Right lobe of liver (tissue), 6 donors: ENCODE measurements at regions not wholly inside any gene's neighbourhood (a gene's known extent, or its start where the extent isn't known, plus 50 kb on each side); places are given as distances from the start of the nearest gene placed in this dataset.

Experiments used
- ATAC-seq, 4 donors: fragments of 200-7000 bp; cut with Tn5 transposase; one replicate each; pipeline ENCODE4 v1.9.1; 2020; ENCODE audit warnings: mild to moderate bottlenecking in 4 of 4, moderate library complexity in 4 of 4
- DNase-seq, 3 donors: peaks; one replicate each; pipeline ENCODE4 v3.0.0-alpha.2; 2020
- H3K27ac ChIP-seq, 3 donors: fragments of 200-600 bp; one replicate each; pipeline ENCODE4 v1.8.0; 2022
- H3K27me3 ChIP-seq, 2 donors: fragments of 200-600 bp; one replicate each; pipeline ENCODE4 v1.8.0; 2022
- H3K36me3 ChIP-seq, 4 donors: fragments of 200-600 bp; sonication (generic) in 1 of 4; one replicate each; pipeline versions ENCODE4 v1.5.1 to v1.8.0; 2017 to 2022; ENCODE audit warnings: control low read depth in 1 of 4
- H3K4me1 ChIP-seq, 4 donors: fragments of 200-600 bp; sonication (generic) in 1 of 4; one replicate each; pipeline versions ENCODE4 v1.5.1 to v1.8.0; 2017 to 2022; ENCODE audit warnings: control low read depth in 1 of 4
- H3K4me3 ChIP-seq, 3 donors: fragments of 200-600 bp; one replicate each; pipeline ENCODE4 v1.8.0; 2022
- H3K9me3 ChIP-seq, 4 donors: fragments of 200-600 bp; sonication (generic) in 1 of 4; one replicate each; pipeline versions ENCODE4 v1.5.1 to v1.8.0; 2017 to 2022; ENCODE audit warnings: control low read depth in 1 of 4
- CTCF ChIP-seq, 4 donors: fragments of 200-600 bp in 3 of 4; fragments of 450-650 bp in 1 of 4; IDR thresholded peaks; one replicate each; pipeline versions ENCODE4 v1.5.1 to v1.8.0; 2016 to 2022; ENCODE audit warnings: antibody characterized with exemption in 4 of 4, mild to moderate bottlenecking in 2 of 4
- POLR2A ChIP-seq: fragments of 450-650 bp; IDR thresholded peaks from one replicate; pipeline ENCODE4 v1.6.1; 2017; ENCODE audit warnings: antibody characterized with exemption, mild to moderate bottlenecking
- WGBS: methylation state at CpG from one replicate; pipeline ENCODE4 v1.1.6; 2018; ENCODE audit warnings: low coverage, low lambda C conversion rate; ENCODE audit not compliant: insufficient coverage; ENCODE audit errors: missing lambda C conversion rate; 5-methylcytosine and 5-hydroxymethylcytosine counted together
- intact Hi-C, 2 donors: fragments of 100-400 bp; cut with DNase I; formaldehyde crosslinking; loops; one replicate each; pipeline versions ENCODE4 v1.11.2 to v1.14.1; 2022
- donor health status: DM: no; HTN: yes; CAD: no.
- donor health status: DM: no; HTN: no; CAD: no.
- donor health status: DM: no; HTN: no; CAD: no.
- donor health status: DM: no; HTN: yes; CAD: no.
- donor health status: DM: no; HTN: yes; CAD: no.

GRCh38 chr2:60116161-60116875 is 437.1 kb downstream of the BCL11A start:
- TF ChIP-seq POLR2A (no peak), CTCF (IDR thresholded peaks at IDR 0.05) (no peak)
- ATAC-seq, result no peak
- no peak overlapping the region for H3K27ac ChIP-seq
- no peaks in the 10 kb centered on the region for H3K4me1 ChIP-seq
- intact Hi-C loops, result no loop called here
- WGBS, result 67% methylated on average over 6 of the region's 6 CpGs
- no peak overlapping the region for H3K4me3 ChIP-seq
- H3K9me3 ChIP-seq, result no peaks in the 10 kb centered on the region
- DNase-seq, result no peak
- H3K36me3 ChIP-seq, result no peaks in the 10 kb centered on the region
- H3K27me3 ChIP-seq, result no peaks in the 10 kb centered on the region

GRCh38 chr2:60109744-60110143 is 443.7 kb downstream of the BCL11A start:
- no peak overlapping the region for H3K4me3 ChIP-seq
- ATAC-seq (no peak), DNase-seq (no peak)
- no peaks in the 10 kb centered on the region for H3K36me3 ChIP-seq
- WGBS, result 38% methylated on average over 1 of the region's 1 CpG
- TF ChIP-seq POLR2A, result no peak
- no peak for TF ChIP-seq CTCF (IDR thresholded peaks at IDR 0.05)
- H3K4me1 ChIP-seq, result no peaks in the 10 kb centered on the region
- no peaks in the 10 kb centered on the region for H3K27me3 ChIP-seq
- no peak overlapping the region for H3K27ac ChIP-seq
- intact Hi-C loops, result no loop called here
- H3K9me3 ChIP-seq, result peaks cover 0 to 3% (median 0%) of the 10 kb centered on the region in 4 donors

GRCh38 chr2:60106836-60107529 is 446.5 kb downstream of the BCL11A start:
- Histone ChIP-seq H3K27ac (no peak overlapping the region), H3K4me3 (no peak overlapping the region), H3K4me1 (no peaks in the 10 kb centered on the region), H3K9me3 (peaks cover 0 to 3% (median 0%) of the 10 kb centered on the region in 4 donors), H3K27me3 (no peaks in the 10 kb centered on the region), H3K36me3 (no peaks in the 10 kb centered on the region)
- WGBS, result 61% methylated on average over 2 of the region's 2 CpGs
- TF ChIP-seq CTCF (IDR thresholded peaks at IDR 0.05) (no peak), POLR2A (no peak)
- ATAC-seq (no peak), DNase-seq (no peak)
- intact Hi-C loops, result no loop called here

- no peak for ATAC-seq
- no peak for DNase-seq
- intact Hi-C loops, result no loop called here
- TF ChIP-seq CTCF (IDR thresholded peaks at IDR 0.05), result no peak
- Histone ChIP-seq H3K36me3 (no peaks in the 10 kb centered on the region), H3K27ac (no peak overlapping the region), H3K9me3 (peaks cover 0 to 3% (median 0%) of the 10 kb centered on the region in 4 donors), H3K4me3 (no peak overlapping the region), H3K4me1 (no peaks in the 10 kb centered on the region), H3K27me3 (no peaks in the 10 kb centered on the region)
- 80% methylated on average over 6 of the region's 7 CpGs for WGBS
These were observed 447.5 kb downstream of the BCL11A start for GRCh38 chr2:60105906-60106305.
